HepG2 (cell line): ENCODE measurements at regions not wholly inside any gene's neighbourhood (a gene's known extent, or its start where the extent isn't known, plus 50 kb on each side); places are given as distances from the start of the nearest gene placed in this dataset.

ENCODE experiments used
- ATAC-seq: fragments of 200-7000 bp; cut with Tn5 transposase; 3 replicates; pipeline ENCODE4 v1.9.1; 2020; ENCODE audit warnings: mild to moderate bottlenecking, moderate library complexity
- BruUV-seq: library from RNA; stranded (reverse); fragments of 400-500 nt; replicated peaks from 2 replicates; lab custom pipeline; 2021; lab: Mats Ljungman, UMichigan
- CTCF ChIA-PET: fragments of 300-600 bp; formaldehyde crosslinking; extraction: SDS; loops from one replicate; lab custom pipeline; 2021; ENCODE audit warnings: low total read pairs, inconsistent platforms, low intra/inter-chr PET ratio; lab: Yijun Ruan, JAX
- POLR2A ChIA-PET: fragments of 350-600 bp; sonication (Branson Sonifier 250); formaldehyde crosslinking; loops from one replicate; lab custom pipeline; 2020; ENCODE audit warnings: antibody characterized with exemption, inconsistent platforms; lab: Yijun Ruan, JAX
- DNase-seq: peaks from one replicate; pipeline ENCODE4 v3.0.0-alpha.2; 2015; ENCODE audit warnings: low spot score
- FAIRE-seq: peaks from 3 replicates; lab custom pipeline; 2011; peaks lifted over from hg19 to GRCh38; lab: Jason Lieb, UNC
- H2AFZ ChIP-seq: one replicate; pipeline ENCODE4 v1.6.1; 2011; ENCODE audit warnings: low read length, inconsistent platforms
- H3K27ac ChIP-seq: fragments of 300-600 bp; 3 replicates; pipeline ENCODE4 v1.8.0; 2011; ENCODE audit warnings: mixed run types, mild to moderate bottlenecking, mixed read lengths, low read length, inconsistent platforms; ENCODE audit not compliant: insufficient read depth; ENCODE audit errors: extremely low read length
- H3K27me3 ChIP-seq, 2 experiments: fragments of 200-600 bp in 1 of 2; 2 replicates in 1 of 2; 3 replicates in 1 of 2; pipeline versions ENCODE4 v1.6.0 to v1.8.0; 2011; ENCODE audit warnings: low read length in 2 of 2, mild to moderate bottlenecking in 2 of 2, moderate library complexity in 2 of 2, inconsistent platforms in 1 of 2; ENCODE audit not compliant: insufficient read depth in 2 of 2, control insufficient read depth in 1 of 2
- H3K36me3 ChIP-seq, 2 experiments: fragments of 200-600 bp in 1 of 2; replicated peaks in 1 of 2; 2 replicates in 1 of 2; 3 replicates in 1 of 2; pipeline versions ENCODE4 v1.5.1 to v1.8.0; 2011; ENCODE audit warnings: low read length in 2 of 2, inconsistent platforms in 1 of 2; ENCODE audit not compliant: insufficient read depth in 2 of 2, control insufficient read depth in 1 of 2
- H3K4me1 ChIP-seq: 2 replicates; pipeline ENCODE4 v1.5.1; 2012; ENCODE audit warnings: low read length, inconsistent platforms; ENCODE audit not compliant: insufficient read depth
- H3K4me2 ChIP-seq: 2 replicates; pipeline ENCODE4 v1.6.0; 2011; ENCODE audit warnings: low read depth, low read length, inconsistent platforms
- H3K4me3 ChIP-seq, 3 experiments: fragments of 200-600 bp in 1 of 3; sonication (generic), shearing (Covaris generic) in 1 of 3; replicated peaks in 1 of 3; 2 replicates each; pipeline ENCODE4 v1.5.1; 2011 to 2016; ENCODE audit warnings: low read length in 3 of 3, inconsistent platforms in 2 of 3, low read depth in 2 of 3, mild to moderate bottlenecking in 2 of 3, control low read depth in 1 of 3, mixed read lengths in 1 of 3; ENCODE audit not compliant: insufficient read depth in 1 of 3
- H3K79me2 ChIP-seq: one replicate; pipeline ENCODE4 v1.6.1; 2011; ENCODE audit warnings: low read length, inconsistent platforms; ENCODE audit not compliant: insufficient read depth
- H3K9ac ChIP-seq: 2 replicates; pipeline ENCODE4 v1.6.0; 2011; ENCODE audit warnings: mild to moderate bottlenecking, low read depth, low read length, inconsistent platforms; ENCODE audit not compliant: insufficient read depth
- H3K9me3 ChIP-seq: 2 replicates; pipeline ENCODE4 v1.5.1; 2012; ENCODE audit warnings: mild to moderate bottlenecking, low read length
- H4K20me1 ChIP-seq: 2 replicates; pipeline ENCODE4 v1.6.0; 2011; ENCODE audit warnings: inconsistent platforms, mild to moderate bottlenecking, low read length, moderate library complexity; ENCODE audit not compliant: insufficient read depth
- CREBL2 ChIP-seq: sonication (generic); formaldehyde crosslinking; IDR thresholded peaks from 2 replicates; pipeline ENCODE4 v1.8.1; 2023; ENCODE audit warnings: missing genetic modification reagents, mild to moderate bottlenecking, borderline replicate concordance
- ELF3 ChIP-seq: IDR thresholded peaks from 2 replicates; pipeline ENCODE4 v1.6.1; 2016; ENCODE audit warnings: missing genetic modification reagents, missing compliant biosample characterization
- MXD1 ChIP-seq: sonication (generic); formaldehyde crosslinking; IDR thresholded peaks from 2 replicates; pipeline ENCODE4 v1.4.0; 2020; ENCODE audit warnings: mild to moderate bottlenecking, missing genetic modification reagents
- MYPOP ChIP-seq: sonication (generic); formaldehyde crosslinking; IDR thresholded peaks from 2 replicates; pipeline ENCODE4 v1.8.1; 2023; ENCODE audit warnings: mild to moderate bottlenecking, moderate library complexity, missing genetic modification reagents
- ZBTB42 ChIP-seq: sonication (generic); formaldehyde crosslinking; IDR thresholded peaks from 2 replicates; pipeline ENCODE4 v1.5.0; 2020; ENCODE audit warnings: mild to moderate bottlenecking, missing genetic modification reagents
- ZBTB7B ChIP-seq: sonication (generic); formaldehyde crosslinking; IDR thresholded peaks from 2 replicates; pipeline ENCODE4 v1.4.0; 2020; ENCODE audit warnings: missing genetic modification reagents
- ZFAT ChIP-seq: sonication (generic); formaldehyde crosslinking; conservative IDR thresholded peaks from 2 replicates; pipeline ENCODE4 v1.8.1; 2023; ENCODE audit warnings: missing genetic modification reagents, inconsistent platforms
- ZNF180 ChIP-seq: sonication (generic); formaldehyde crosslinking; IDR thresholded peaks from 2 replicates; pipeline ENCODE4 v1.4.0; 2020; ENCODE audit warnings: low read depth, missing genetic modification reagents, borderline replicate concordance
- ZNF639 ChIP-seq: conservative IDR thresholded peaks from 2 replicates; pipeline ENCODE4 v1.6.1; 2018; ENCODE audit warnings: missing genetic modification reagents
- ZNF841 ChIP-seq: sonication (generic); formaldehyde crosslinking; IDR thresholded peaks from 2 replicates; pipeline ENCODE4 v1.8.1; 2023; ENCODE audit warnings: missing genetic modification reagents, borderline replicate concordance
- ZNF883 ChIP-seq: sonication (generic); formaldehyde crosslinking; IDR thresholded peaks from 2 replicates; pipeline ENCODE4 v1.5.1; 2020; ENCODE audit warnings: mild to moderate bottlenecking, missing genetic modification reagents; ENCODE audit errors: not compliant biosample characterization
- ZZZ3 ChIP-seq: sonication (generic); formaldehyde crosslinking; IDR thresholded peaks from 2 replicates; pipeline ENCODE4 v1.4.0; 2020; ENCODE audit warnings: missing genetic modification reagents, mild to moderate bottlenecking, borderline replicate concordance
- WGBS: methylation state at CpG from one replicate; pipeline ENCODE4 v1.1.6; 2017; ENCODE audit warnings: low lambda C conversion rate; 5-methylcytosine and 5-hydroxymethylcytosine counted together
- in situ Hi-C: cut with HindIII; loops from 2 replicates; pipeline ENCODE4 v1.10.0; 2017; ENCODE audit warnings: low pct_unique_long_range_greater_than_20kb; ENCODE audit not compliant: extremely low pct_ligation_motif_present
- intact Hi-C: fragments of 100-400 bp; cut with micrococcal nuclease; formaldehyde crosslinking; loops from one replicate; pipeline ENCODE4 v1.10.0; 2022; ENCODE audit not compliant: unreplicated experiment

GRCh38 chr18:35880788-35881455 is 91.6 kb upstream of the RMP24 start (continued):
- TF ChIP-seq ZNF639 (CRISPR knock-in tag) (no peak), ELF3 (CRISPR knock-in tag) (no peak), ZBTB42 (no peak), ZZZ3 (CRISPR knock-in tag) (no peak), ZNF841 (CRISPR knock-in tag) (no peak), ZNF883 (no peak), ZBTB7B (CRISPR knock-in tag) (no peak)
- TF ChIP-seq, all 625 proteins: peak for 0

- intact Hi-C loops, result no loop called here
- Histone ChIP-seq H3K4me3 (no peak overlapping the region), H3K27me3 (no peaks in the 10 kb centered on the region; a peak in 1 of 5 replicates), H3K9me3 (no peaks in the 10 kb centered on the region), H3K4me1 (no peaks in the 10 kb centered on the region), H4K20me1 (no peaks in the 10 kb centered on the region), H3K9ac (no peak overlapping the region), H3K36me3 (no peaks in the 10 kb centered on the region), H3K79me2 (no peaks in the 10 kb centered on the region), H3K27ac (no peak overlapping the region), H2AFZ (no peak overlapping the region), H3K4me2 (no peak overlapping the region)
- FAIRE-seq (no peak), ATAC-seq (no peak), DNase-seq (no peak)
- ChIA-PET POLR2A (no interaction called here), CTCF (no interaction called here)
- in situ Hi-C loops, result no loop called here
- TF ChIP-seq MYPOP (CRISPR knock-in tag), result no peak
- no peak for TF ChIP-seq ZNF180 (CRISPR knock-in tag)
- TF ChIP-seq MXD1, result no peak
- TF ChIP-seq CREBL2 (CRISPR knock-in tag), result no peak
- TF ChIP-seq ZFAT, result no peak
- no TSS peak for BruUV-seq
- 0% methylated on average over 5 of the region's 5 CpGs for WGBS
These were observed 84.2 kb upstream of the RMP24 start for GRCh38 chr18:35888329-35888728.
